ENCODE measurements at regions not wholly inside any gene's neighbourhood (a gene's known extent, or its start where the extent isn't known, plus 50 kb on each side); places are given as distances from the start of the nearest gene placed in this dataset.

DNA sequence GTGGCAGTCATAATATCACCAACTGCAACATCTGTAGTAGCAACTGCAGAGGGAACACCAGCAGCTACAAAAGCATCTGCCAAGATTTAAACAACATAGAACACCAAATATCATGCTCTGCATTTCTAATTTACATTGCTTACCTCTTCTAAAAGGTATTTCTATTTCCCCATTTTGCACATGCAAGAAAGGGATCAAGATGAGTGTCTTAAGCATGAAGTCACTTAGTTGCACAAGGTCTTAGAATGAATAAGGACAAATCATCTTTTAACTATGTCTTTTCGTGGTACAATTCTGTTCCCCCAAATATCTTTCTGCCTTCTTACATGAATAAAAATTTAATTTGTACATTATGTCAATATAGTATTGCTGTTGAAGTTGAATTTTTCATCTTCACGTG, 1746.4 kb downstream of the EFNA5 start:
- DNase-seq (ENCODE audit: low spot score) = no peak
- TF ChIP-seq, protein P1, sequence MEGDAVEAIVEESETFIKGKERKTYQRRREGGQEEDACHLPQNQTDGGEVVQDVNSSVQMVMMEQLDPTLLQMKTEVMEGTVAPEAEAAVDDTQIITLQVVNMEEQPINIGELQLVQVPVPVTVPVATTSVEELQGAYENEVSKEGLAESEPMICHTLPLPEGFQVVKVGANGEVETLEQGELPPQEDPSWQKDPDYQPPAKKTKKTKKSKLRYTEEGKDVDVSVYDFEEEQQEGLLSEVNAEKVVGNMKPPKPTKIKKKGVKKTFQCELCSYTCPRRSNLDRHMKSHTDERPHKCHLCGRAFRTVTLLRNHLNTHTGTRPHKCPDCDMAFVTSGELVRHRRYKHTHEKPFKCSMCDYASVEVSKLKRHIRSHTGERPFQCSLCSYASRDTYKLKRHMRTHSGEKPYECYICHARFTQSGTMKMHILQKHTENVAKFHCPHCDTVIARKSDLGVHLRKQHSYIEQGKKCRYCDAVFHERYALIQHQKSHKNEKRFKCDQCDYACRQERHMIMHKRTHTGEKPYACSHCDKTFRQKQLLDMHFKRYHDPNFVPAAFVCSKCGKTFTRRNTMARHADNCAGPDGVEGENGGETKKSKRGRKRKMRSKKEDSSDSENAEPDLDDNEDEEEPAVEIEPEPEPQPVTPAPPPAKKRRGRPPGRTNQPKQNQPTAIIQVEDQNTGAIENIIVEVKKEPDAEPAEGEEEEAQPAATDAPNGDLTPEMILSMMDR (conservative IDR thresholded peaks at IDR 0.05; ENCODE audit: low read length) = no peak
- TF ChIP-seq EZH2phosphoT487 (IDR thresholded peaks at IDR 0.05; ENCODE audit: borderline replicate concordance, low read depth, low read length) = no peak
- H3K79me2 ChIP-seq (ENCODE audit: insufficient read depth, low read depth, low read length) = no peaks in the 10 kb centered on the region
- H4K20me1 ChIP-seq (ENCODE audit: insufficient read depth, low read length) = no peaks in the 10 kb centered on the region
- no peaks in the 10 kb centered on the region for H3K9me3 ChIP-seq (ENCODE audit: low read length)
- no TSS peak for BruUV-seq (replicated peaks)
- no peaks in the 10 kb centered on the region for H3K9me2 ChIP-seq (ENCODE audit: insufficient read depth, low read length)
- no peak overlapping the region for H2AFZ ChIP-seq (ENCODE audit: low read length)
- ChIA-PET CTCF (ENCODE audit: unreplicated experiment) (no interaction called here), POLR2A (interaction anchor here (0.5 kb wide), 1 partner anchor 294 kb away, joined by 3 read pairs; no protein-coding TSS in a partner anchor)
- H3K27ac ChIP-seq (ENCODE audit: low read depth, low read length, poor library complexity, severe bottlenecking) = no peak overlapping the region
- H3K36me3 ChIP-seq (ENCODE audit: insufficient read depth, low read length) = no peaks in the 10 kb centered on the region
- no peaks in the 10 kb centered on the region for H3K4me1 ChIP-seq (ENCODE audit: insufficient read depth, low read length, poor library complexity, severe bottlenecking)
- H3K4me2 ChIP-seq (ENCODE audit: low read length) = no peak overlapping the region
- H3K4me3 ChIP-seq (ENCODE audit: low read depth, low read length, poor library complexity, severe bottlenecking) = no peak overlapping the region
- intact Hi-C loops (cut with micrococcal nuclease; ENCODE audit: unreplicated experiment) = no loop called here

DNA sequence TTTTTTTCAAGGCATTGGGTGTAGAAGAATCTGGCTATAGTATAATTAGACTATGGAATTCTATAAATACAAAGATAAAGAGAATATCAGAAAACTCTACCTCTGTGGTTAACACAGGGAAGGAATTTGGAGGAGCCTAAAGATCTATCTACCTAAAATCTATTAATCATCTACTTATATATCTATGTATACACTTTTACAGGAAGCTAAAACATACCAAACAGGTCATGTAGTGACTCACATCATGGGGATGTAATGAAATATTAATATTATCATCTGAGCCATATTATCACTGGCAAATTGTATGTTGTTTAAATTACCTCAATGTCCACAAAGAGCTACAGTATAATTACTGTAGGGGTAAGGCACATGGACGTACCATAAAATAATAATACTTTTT, 1748.2 kb downstream of the EFNA5 start:
- no peak for DNase-seq (ENCODE audit: low spot score)
- Histone ChIP-seq H3K79me2 (ENCODE audit: insufficient read depth, low read depth, low read length) (no peaks in the 10 kb centered on the region), H3K27ac (ENCODE audit: low read depth, low read length, poor library complexity, severe bottlenecking) (no peak overlapping the region), H3K36me3 (ENCODE audit: insufficient read depth, low read length) (no peaks in the 10 kb centered on the region), H3K4me1 (ENCODE audit: insufficient read depth, low read length, poor library complexity, severe bottlenecking) (no peaks in the 10 kb centered on the region), H4K20me1 (ENCODE audit: insufficient read depth, low read length) (no peaks in the 10 kb centered on the region), H2AFZ (ENCODE audit: low read length) (no peak overlapping the region), H3K9me2 (ENCODE audit: insufficient read depth, low read length) (no peaks in the 10 kb centered on the region), H3K4me2 (ENCODE audit: low read length) (no peak overlapping the region), H3K4me3 (ENCODE audit: low read depth, low read length, poor library complexity, severe bottlenecking) (no peak overlapping the region), H3K9me3 (ENCODE audit: low read length) (no peaks in the 10 kb centered on the region)
- ChIA-PET POLR2A (no interaction called here), CTCF (ENCODE audit: unreplicated experiment) (no interaction called here)
- TF ChIP-seq EZH2phosphoT487 (IDR thresholded peaks at IDR 0.05; ENCODE audit: borderline replicate concordance, low read depth, low read length) = no peak
- TF ChIP-seq, protein P1 (conservative IDR thresholded peaks at IDR 0.05; ENCODE audit: low read length) = no peak
- intact Hi-C loops (cut with micrococcal nuclease; ENCODE audit: unreplicated experiment) = no loop called here
- BruUV-seq (replicated peaks) = no TSS peak

GRCh38 chr5:105922080-105922479, 1748.7 kb downstream of the EFNA5 start:
- POLR2A ChIA-PET = interaction anchor here (0.6 kb wide), 1 partner anchor 566 kb away, joined by 3 read pairs; no protein-coding TSS in a partner anchor
- no peaks in the 10 kb centered on the region for H4K20me1 ChIP-seq (ENCODE audit: insufficient read depth, low read length)
- no TSS peak for BruUV-seq (replicated peaks)
- H3K9me2 ChIP-seq (ENCODE audit: insufficient read depth, low read length) = no peaks in the 10 kb centered on the region
- intact Hi-C loops (cut with micrococcal nuclease; ENCODE audit: unreplicated experiment) = no loop called here
- H3K4me3 ChIP-seq (ENCODE audit: low read depth, low read length, poor library complexity, severe bottlenecking) = no peak overlapping the region
- no peak overlapping the region for H3K27ac ChIP-seq (ENCODE audit: low read depth, low read length, poor library complexity, severe bottlenecking)
- H3K4me1 ChIP-seq (ENCODE audit: insufficient read depth, low read length, poor library complexity, severe bottlenecking) = no peaks in the 10 kb centered on the region
- H3K79me2 ChIP-seq (ENCODE audit: insufficient read depth, low read depth, low read length) = no peaks in the 10 kb centered on the region
- H3K9me3 ChIP-seq (ENCODE audit: low read length) = no peaks in the 10 kb centered on the region
- TF ChIP-seq EZH2phosphoT487 (IDR thresholded peaks at IDR 0.05; ENCODE audit: borderline replicate concordance, low read depth, low read length) = no peak
- TF ChIP-seq, protein P1 (conservative IDR thresholded peaks at IDR 0.05; ENCODE audit: low read length) = no peak
- no peak overlapping the region for H3K4me2 ChIP-seq (ENCODE audit: low read length)
- H3K36me3 ChIP-seq (ENCODE audit: insufficient read depth, low read length) = no peaks in the 10 kb centered on the region
- H2AFZ ChIP-seq (ENCODE audit: low read length) = no peak overlapping the region
- CTCF ChIA-PET (ENCODE audit: unreplicated experiment) = no interaction called here
- no peak for DNase-seq (ENCODE audit: low spot score)
